Omental fat pad (tissue), 3 donors: ENCODE measurements at regions not wholly inside any gene's neighbourhood (a gene's known extent, or its start where the extent isn't known, plus 50 kb on each side); places are given as distances from the start of the nearest gene placed in this dataset.
A peak's percentile ranks its signal among the peaks of the same experiment; 100 is the strongest.

Source experiments
- ATAC-seq: fragments of 150-250 bp; one replicate; pipeline ENCODE4 v1.9.1; 2016; ENCODE audit warnings: mild to moderate bottlenecking, moderate library complexity; ENCODE audit not compliant: low FRiP score
- DNase-seq: peaks from one replicate; pipeline ENCODE4 v3.0.0-alpha.2; 2019; ENCODE audit warnings: low spot score
- TF ChIP-seq, protein P1 (sequence below), 3 donors: fragments of 450-650 bp; IDR thresholded peaks; one replicate each; pipeline ENCODE4 v1.5.1; 2016 to 2017; ENCODE audit warnings: antibody characterized with exemption in 3 of 3, mild to moderate bottlenecking in 3 of 3, moderate library complexity in 2 of 3

DNA sequence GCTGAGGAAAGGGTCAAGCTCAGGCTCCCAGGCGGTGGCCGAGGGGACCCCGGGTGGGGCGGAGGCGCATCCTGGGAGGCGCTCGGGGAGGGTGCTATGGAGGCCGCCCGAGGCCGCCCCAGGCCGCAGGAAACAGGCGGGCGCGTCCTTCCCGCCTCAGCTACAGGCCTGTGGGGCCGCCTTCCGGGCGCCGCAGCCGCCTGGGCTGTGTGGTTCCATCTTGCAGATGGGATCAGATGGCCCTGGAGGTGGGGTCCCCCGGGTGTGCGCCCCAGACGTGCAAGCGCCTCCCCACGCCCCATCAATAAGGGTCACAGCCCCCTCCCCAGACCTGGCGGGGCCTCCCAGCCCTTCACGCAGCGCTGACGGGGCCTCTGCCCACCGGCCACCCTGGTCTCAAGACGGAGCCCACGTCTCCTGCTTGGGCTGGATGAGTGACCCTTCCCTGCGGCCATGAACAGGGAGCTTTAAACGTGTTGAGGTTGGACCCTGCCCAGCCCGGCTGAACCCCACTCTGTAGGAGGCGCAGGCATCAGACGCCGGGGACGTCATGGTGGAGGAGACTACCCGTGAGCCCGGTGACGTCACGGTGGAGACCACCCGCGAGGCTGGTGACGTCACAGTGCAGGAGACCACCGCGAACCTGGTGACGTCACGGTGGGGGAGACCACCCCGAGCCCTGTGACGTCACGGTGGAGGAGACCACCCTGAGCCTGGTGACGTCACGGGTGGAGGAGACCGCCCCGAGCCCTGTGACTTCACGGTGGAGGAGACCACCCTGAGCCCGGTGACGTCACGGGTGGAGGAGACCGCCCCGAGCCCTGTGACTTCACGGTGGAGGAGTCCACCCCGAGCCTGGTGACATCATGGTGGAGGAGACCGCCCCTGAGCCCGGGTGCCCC is 267.0 kb downstream of the DLL1 start:
- ATAC-seq (no peak), DNase-seq (no peak)
- TF ChIP-seq, protein P1, sequence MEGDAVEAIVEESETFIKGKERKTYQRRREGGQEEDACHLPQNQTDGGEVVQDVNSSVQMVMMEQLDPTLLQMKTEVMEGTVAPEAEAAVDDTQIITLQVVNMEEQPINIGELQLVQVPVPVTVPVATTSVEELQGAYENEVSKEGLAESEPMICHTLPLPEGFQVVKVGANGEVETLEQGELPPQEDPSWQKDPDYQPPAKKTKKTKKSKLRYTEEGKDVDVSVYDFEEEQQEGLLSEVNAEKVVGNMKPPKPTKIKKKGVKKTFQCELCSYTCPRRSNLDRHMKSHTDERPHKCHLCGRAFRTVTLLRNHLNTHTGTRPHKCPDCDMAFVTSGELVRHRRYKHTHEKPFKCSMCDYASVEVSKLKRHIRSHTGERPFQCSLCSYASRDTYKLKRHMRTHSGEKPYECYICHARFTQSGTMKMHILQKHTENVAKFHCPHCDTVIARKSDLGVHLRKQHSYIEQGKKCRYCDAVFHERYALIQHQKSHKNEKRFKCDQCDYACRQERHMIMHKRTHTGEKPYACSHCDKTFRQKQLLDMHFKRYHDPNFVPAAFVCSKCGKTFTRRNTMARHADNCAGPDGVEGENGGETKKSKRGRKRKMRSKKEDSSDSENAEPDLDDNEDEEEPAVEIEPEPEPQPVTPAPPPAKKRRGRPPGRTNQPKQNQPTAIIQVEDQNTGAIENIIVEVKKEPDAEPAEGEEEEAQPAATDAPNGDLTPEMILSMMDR (IDR thresholded peaks at IDR 0.05) = no peak

- DNase-seq = no peak
Measured at GRCh38 chr6:170022827-170023619, 267.9 kb downstream of the DLL1 start.

GRCh38 chr6:170022291-170022722 is 268.6 kb downstream of the DLL1 start:
- ATAC-seq = no peak
- TF ChIP-seq, protein P1 (IDR thresholded peaks at IDR 0.05) = no peak
- no peak for DNase-seq

More at GRCh38 chr6:170022827-170023619, 267.9 kb downstream of the DLL1 start:
- TF ChIP-seq, protein P1 (IDR thresholded peaks at IDR 0.05) = no peak
- ATAC-seq = peak; percentile 72

- TF ChIP-seq, protein P1 (IDR thresholded peaks at IDR 0.05) = no peak
- DNase-seq (no peak), ATAC-seq (no peak)
Measured at GRCh38 chr6:170021579-170021978, 269.3 kb downstream of the DLL1 start.

- no peak for ATAC-seq
- no peak for DNase-seq
- TF ChIP-seq, protein P1 (IDR thresholded peaks at IDR 0.05) = no peak
Measured at GRCh38 chr6:170019818-170020583, 268.6 kb downstream of the ERMARD start.

DNA sequence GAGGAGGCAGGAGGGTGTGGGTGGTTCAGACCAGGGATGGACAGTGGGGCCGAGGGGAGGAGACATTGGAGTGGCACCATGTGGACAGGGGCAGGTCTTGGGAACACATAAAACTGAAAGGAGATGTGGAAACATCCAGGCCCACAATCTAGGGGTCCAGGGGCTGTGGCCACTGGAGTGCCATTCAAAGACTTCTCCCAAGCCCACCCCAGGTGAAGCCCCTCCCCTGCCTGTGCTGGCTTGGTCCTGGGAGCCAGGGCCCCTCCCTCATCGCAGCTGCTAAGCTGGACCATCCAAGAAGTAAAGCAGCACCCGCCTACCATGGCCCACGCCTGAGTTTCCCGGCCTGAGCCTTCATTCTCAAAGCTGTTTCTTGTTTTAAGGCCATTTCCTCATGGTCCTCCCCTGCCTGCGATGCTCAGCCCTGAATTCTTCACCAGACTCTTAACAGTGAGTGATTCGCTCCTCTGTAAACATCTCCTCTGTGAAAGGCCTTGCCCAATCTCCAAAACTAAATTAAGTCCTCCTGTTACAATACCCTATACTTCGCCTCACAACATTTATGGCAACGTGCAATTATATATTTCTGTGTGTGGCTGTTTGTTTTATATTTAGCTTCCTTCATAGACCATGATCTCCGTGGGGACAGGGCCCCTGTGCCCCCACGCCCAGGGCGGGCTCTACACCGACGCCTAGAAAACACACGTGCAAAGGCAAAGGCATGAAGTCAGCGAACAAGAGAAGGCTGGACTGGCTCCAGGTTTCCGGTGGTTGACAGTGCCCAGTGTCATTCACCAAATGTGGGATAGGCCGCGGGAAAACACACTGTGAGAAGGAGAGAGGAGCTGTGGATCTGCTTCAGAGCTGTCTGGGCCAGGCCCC is 267.8 kb downstream of the ERMARD start:
- ATAC-seq (no peak), DNase-seq (no peak)
- TF ChIP-seq, protein P1 (IDR thresholded peaks at IDR 0.05) = no peak
